ENCODE measurements at regions not wholly inside any gene's neighbourhood (a gene's known extent, or its start where the extent isn't known, plus 50 kb on each side); places are given as distances from the start of the nearest gene placed in this dataset.

- Histone ChIP-seq H3K36me3 (ENCODE audit: low read depth) (no peaks in the 10 kb centered on the region), H3K27ac (peak overlapping the region; percentile 98), H3K4me3 (no peak overlapping the region), H3K4me2 (peak overlapping the region; percentile 71), H3K9me2 (ENCODE audit: insufficient read depth) (no peaks in the 10 kb centered on the region), H3K9me3 (ENCODE audit: insufficient read depth, low read depth) (no peaks in the 10 kb centered on the region), H3F3A (ENCODE audit: insufficient read depth, low read depth) (peaks cover 24% of the 10 kb centered on the region), H2AFZ (no peak overlapping the region), H3K4me1 (replicated peaks; ENCODE audit: insufficient read depth) (peaks cover 48% of the 10 kb centered on the region), H3K27me3 (ENCODE audit: insufficient read depth, low read depth) (no peaks in the 10 kb centered on the region), H4K20me1 (ENCODE audit: insufficient read depth) (no peaks in the 10 kb centered on the region), H3K79me2 (ENCODE audit: low read depth) (no peaks in the 10 kb centered on the region)
- ChIA-PET POLR2A (ENCODE audit: unreplicated experiment) (no interaction called here), CTCF (no interaction called here)
- intact Hi-C loops (cut with micrococcal nuclease; ENCODE audit: unreplicated experiment), result loop anchor here (2.0 kb wide), 2 partner anchors 283 to 359 kb away; no protein-coding TSS in a partner anchor
- no TSS peak for BruUV-seq (replicated peaks)
- TF ChIP-seq EZH2 (IDR thresholded peaks at IDR 0.05; ENCODE audit: low read depth) (no peak), CTCF (conservative IDR thresholded peaks at IDR 0.05) (no peak)
- peak; percentile 42 to 86 for DNase-seq
These were observed 319.8 kb downstream of the RND3 start for GRCh38 chr2:150167711-150168110.

GRCh38 chr2:150166313-150167051, 321.0 kb downstream of the RND3 start:
- POLR2A ChIA-PET (ENCODE audit: unreplicated experiment), result interaction anchor here (0.5 to 1.5 kb wide), 6 partner anchors 17 to 579 kb away, joined by 3 to 11 read pairs (median 3); partner anchors contain the start of gene MMADHC

GRCh38 chr2:150165988-150166312, 321.5 kb downstream of the RND3 start:
- H3K4me3 ChIP-seq, result peak overlapping the region; percentile 44; the same call in 1 of the 2 replicates
- intact Hi-C loops (cut with micrococcal nuclease; ENCODE audit: unreplicated experiment), result loop anchor here (1.0 to 2.0 kb wide), 9 partner anchors 22 to 569 kb away; no protein-coding TSS in a partner anchor

More at GRCh38 chr2:150166313-150167051, 321.0 kb downstream of the RND3 start:
- Histone ChIP-seq H3F3A (ENCODE audit: insufficient read depth, low read depth) (peaks cover 24% of the 10 kb centered on the region), H3K27me3 (ENCODE audit: insufficient read depth, low read depth) (no peaks in the 10 kb centered on the region), H2AFZ (peak overlapping the region; percentile 53; the same call in 1 of the 2 replicates), H3K9me3 (ENCODE audit: insufficient read depth, low read depth) (no peaks in the 10 kb centered on the region), H3K36me3 (ENCODE audit: low read depth) (no peaks in the 10 kb centered on the region), H3K9me2 (ENCODE audit: insufficient read depth) (no peaks in the 10 kb centered on the region), H4K20me1 (ENCODE audit: insufficient read depth) (no peaks in the 10 kb centered on the region), H3K79me2 (ENCODE audit: low read depth) (no peaks in the 10 kb centered on the region), H3K4me3 (peak overlapping the region; percentile 44; the same call in 1 of the 2 replicates), H3K4me1 (replicated peaks; ENCODE audit: insufficient read depth) (peaks cover 48% of the 10 kb centered on the region), H3K4me2 (peak overlapping the region; percentile 71), H3K27ac (peak overlapping the region; percentile 98)
- CTCF ChIA-PET, result interaction anchor here (0.6 kb wide), 1 partner anchor 23 kb away, joined by 4 read pairs; no protein-coding TSS in a partner anchor
- BruUV-seq (replicated peaks), result TSS peak; percentile 97
- no peak for TF ChIP-seq CTCF (conservative IDR thresholded peaks at IDR 0.05)
- TF ChIP-seq EZH2 (IDR thresholded peaks at IDR 0.05; ENCODE audit: low read depth), result no peak
- DNase-seq, result peak; percentile 86 to 93
- intact Hi-C loops (cut with micrococcal nuclease; ENCODE audit: unreplicated experiment), result loop anchor here (1.0 to 2.0 kb wide), 9 partner anchors 22 to 569 kb away; no protein-coding TSS in a partner anchor

More at GRCh38 chr2:150165988-150166312, 321.5 kb downstream of the RND3 start:
- Histone ChIP-seq H2AFZ (peak overlapping the region; percentile 53; the same call in 1 of the 2 replicates), H3F3A (ENCODE audit: insufficient read depth, low read depth) (peaks cover 24% of the 10 kb centered on the region), H3K4me1 (replicated peaks; ENCODE audit: insufficient read depth) (peaks cover 48% of the 10 kb centered on the region), H3K27me3 (ENCODE audit: insufficient read depth, low read depth) (no peaks in the 10 kb centered on the region), H3K4me2 (peak overlapping the region; percentile 71), H3K9me2 (ENCODE audit: insufficient read depth) (no peaks in the 10 kb centered on the region), H4K20me1 (ENCODE audit: insufficient read depth) (no peaks in the 10 kb centered on the region), H3K36me3 (ENCODE audit: low read depth) (no peaks in the 10 kb centered on the region), H3K27ac (peak overlapping the region; percentile 98), H3K79me2 (ENCODE audit: low read depth) (no peaks in the 10 kb centered on the region), H3K9me3 (ENCODE audit: insufficient read depth, low read depth) (no peaks in the 10 kb centered on the region)
- ChIA-PET POLR2A (ENCODE audit: unreplicated experiment) (interaction anchor here (0.6 to 1.5 kb wide), 6 partner anchors 17 to 578 kb away, joined by 3 to 11 read pairs (median 3); partner anchors contain the start of gene MMADHC), CTCF (interaction anchor here (0.6 kb wide), 1 partner anchor 23 kb away, joined by 4 read pairs; no protein-coding TSS in a partner anchor)
- no peak for DNase-seq
- no TSS peak for BruUV-seq (replicated peaks)
- no peak for TF ChIP-seq EZH2 (IDR thresholded peaks at IDR 0.05; ENCODE audit: low read depth)
- no peak for TF ChIP-seq CTCF (conservative IDR thresholded peaks at IDR 0.05)

Measured in PC-9 (cell line).